ENCODE measurements at regions not wholly inside any gene's neighbourhood (a gene's known extent, or its start where the extent isn't known, plus 50 kb on each side); places are given as distances from the start of the nearest gene placed in this dataset.

GRCh38 chr5:143893638-143894037 lies 81.7 kb downstream of the HMHB1 start:
- CTCF ChIA-PET = interaction anchor here (1.4 kb wide), 1 partner anchor 10 kb away, joined by 4 read pairs; no protein-coding TSS in a partner anchor
- no peak for DNase-seq (ENCODE audit: low read depth, low spot score)
- TF ChIP-seq, protein P1, sequence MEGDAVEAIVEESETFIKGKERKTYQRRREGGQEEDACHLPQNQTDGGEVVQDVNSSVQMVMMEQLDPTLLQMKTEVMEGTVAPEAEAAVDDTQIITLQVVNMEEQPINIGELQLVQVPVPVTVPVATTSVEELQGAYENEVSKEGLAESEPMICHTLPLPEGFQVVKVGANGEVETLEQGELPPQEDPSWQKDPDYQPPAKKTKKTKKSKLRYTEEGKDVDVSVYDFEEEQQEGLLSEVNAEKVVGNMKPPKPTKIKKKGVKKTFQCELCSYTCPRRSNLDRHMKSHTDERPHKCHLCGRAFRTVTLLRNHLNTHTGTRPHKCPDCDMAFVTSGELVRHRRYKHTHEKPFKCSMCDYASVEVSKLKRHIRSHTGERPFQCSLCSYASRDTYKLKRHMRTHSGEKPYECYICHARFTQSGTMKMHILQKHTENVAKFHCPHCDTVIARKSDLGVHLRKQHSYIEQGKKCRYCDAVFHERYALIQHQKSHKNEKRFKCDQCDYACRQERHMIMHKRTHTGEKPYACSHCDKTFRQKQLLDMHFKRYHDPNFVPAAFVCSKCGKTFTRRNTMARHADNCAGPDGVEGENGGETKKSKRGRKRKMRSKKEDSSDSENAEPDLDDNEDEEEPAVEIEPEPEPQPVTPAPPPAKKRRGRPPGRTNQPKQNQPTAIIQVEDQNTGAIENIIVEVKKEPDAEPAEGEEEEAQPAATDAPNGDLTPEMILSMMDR (IDR thresholded peaks at IDR 0.05; ENCODE audit: insufficient read depth, low read length, missing control alignments) = no peak
- H3K4me3 ChIP-seq (ENCODE audit: low read depth, low read length) = no peak overlapping the region
- POLR2A ChIA-PET = no interaction called here

- no peak overlapping the region for H3K4me3 ChIP-seq (ENCODE audit: low read depth, low read length)
- POLR2A ChIA-PET = interaction anchor here (0.5 kb wide), 1 partner anchor 139 kb away, joined by 3 read pairs; no protein-coding TSS in a partner anchor
- TF ChIP-seq, protein P1 (IDR thresholded peaks at IDR 0.05; ENCODE audit: insufficient read depth, low read length, missing control alignments) = no peak
- CTCF ChIA-PET = interaction anchor here (1.0 kb wide), 2 partner anchors 237 to 244 kb away, joined by 3 read pairs; no protein-coding TSS in a partner anchor
- no peak for DNase-seq (ENCODE audit: low read depth, low spot score)
Measured at GRCh38 chr5:143896516-143896915, 84.6 kb downstream of the HMHB1 start.

- no peak overlapping the region for H3K4me3 ChIP-seq (ENCODE audit: low read depth, low read length)
- ChIA-PET POLR2A (interaction anchor here (0.5 kb wide), 1 partner anchor 140 kb away, joined by 3 read pairs; no protein-coding TSS in a partner anchor), CTCF (interaction anchor here (1.0 kb wide), 2 partner anchors 237 to 244 kb away, joined by 3 read pairs; no protein-coding TSS in a partner anchor)
- no peak for DNase-seq (ENCODE audit: low read depth, low spot score)
- TF ChIP-seq, protein P1 (IDR thresholded peaks at IDR 0.05; ENCODE audit: insufficient read depth, low read length, missing control alignments) = no peak
Measured at GRCh38 chr5:143896966-143897365, 85.0 kb downstream of the HMHB1 start.

DNA sequence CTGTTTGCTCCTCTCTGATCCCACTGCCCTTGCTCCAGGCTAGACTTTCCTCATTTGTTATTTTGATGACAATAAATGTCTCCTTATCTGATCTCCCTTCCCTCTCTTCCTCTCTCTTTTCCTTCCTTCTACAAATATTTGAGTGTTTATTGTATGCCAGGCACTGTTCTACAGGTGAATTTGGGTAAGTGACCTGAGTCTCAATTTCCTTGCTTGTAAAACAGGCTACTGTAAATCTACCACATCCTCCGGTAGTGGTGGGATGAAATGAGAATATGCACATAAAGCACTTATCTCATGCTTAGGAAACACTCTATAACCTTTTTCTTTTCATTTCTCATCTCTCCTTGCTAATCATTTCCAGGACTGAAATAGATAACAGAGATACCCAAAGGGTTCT lies 86.4 kb downstream of the HMHB1 start:
- TF ChIP-seq, protein P1 (IDR thresholded peaks at IDR 0.05; ENCODE audit: insufficient read depth, low read length, missing control alignments) = no peak
- ChIA-PET POLR2A (no interaction called here), CTCF (interaction anchor here (1.0 to 1.3 kb wide), 3 partner anchors 11 to 72 kb away, joined by 3 read pairs; no protein-coding TSS in a partner anchor)
- no peak for DNase-seq (ENCODE audit: low read depth, low spot score)
- H3K4me3 ChIP-seq (ENCODE audit: low read depth, low read length) = no peak overlapping the region

- POLR2A ChIA-PET = no interaction called here
- CTCF ChIA-PET = no interaction called here
Measured at GRCh38 chr5:143898916-143899591, 87.1 kb downstream of the HMHB1 start.

GRCh38 chr5:143908959-143909358 lies 97.0 kb downstream of the HMHB1 start:
- CTCF ChIA-PET = interaction anchor here (0.9 kb wide), 1 partner anchor 19 kb away, joined by 3 read pairs; no protein-coding TSS in a partner anchor
- no peak overlapping the region for H3K4me3 ChIP-seq (ENCODE audit: low read depth, low read length)
- no peak for DNase-seq (ENCODE audit: low read depth, low spot score)
- POLR2A ChIA-PET = no interaction called here
- TF ChIP-seq, protein P1 (IDR thresholded peaks at IDR 0.05; ENCODE audit: insufficient read depth, low read length, missing control alignments) = no peak

More at GRCh38 chr5:143898916-143899591, 87.1 kb downstream of the HMHB1 start:
- TF ChIP-seq, protein P1 (IDR thresholded peaks at IDR 0.05; ENCODE audit: insufficient read depth, low read length, missing control alignments) = no peak
- H3K4me3 ChIP-seq (ENCODE audit: low read depth, low read length) = no peak overlapping the region
- DNase-seq (ENCODE audit: low read depth, low spot score) = no peak
